Caki2 (cell line): ENCODE measurements at regions not wholly inside any gene's neighbourhood (a gene's known extent, or its start where the extent isn't known, plus 50 kb on each side); places are given as distances from the start of the nearest gene placed in this dataset.

Experiments used
- DNase-seq: peaks from one replicate; pipeline ENCODE4 v3.0.0-alpha.2; 2015; ENCODE audit warnings: low read depth
- in situ Hi-C: cut with HindIII; loops from 2 replicates; pipeline ENCODE4 v1.10.0; 2016; ENCODE audit warnings: low sequenced_read_pairs, low pct_unique_long_range_greater_than_20kb, mixed read lengths

DNA sequence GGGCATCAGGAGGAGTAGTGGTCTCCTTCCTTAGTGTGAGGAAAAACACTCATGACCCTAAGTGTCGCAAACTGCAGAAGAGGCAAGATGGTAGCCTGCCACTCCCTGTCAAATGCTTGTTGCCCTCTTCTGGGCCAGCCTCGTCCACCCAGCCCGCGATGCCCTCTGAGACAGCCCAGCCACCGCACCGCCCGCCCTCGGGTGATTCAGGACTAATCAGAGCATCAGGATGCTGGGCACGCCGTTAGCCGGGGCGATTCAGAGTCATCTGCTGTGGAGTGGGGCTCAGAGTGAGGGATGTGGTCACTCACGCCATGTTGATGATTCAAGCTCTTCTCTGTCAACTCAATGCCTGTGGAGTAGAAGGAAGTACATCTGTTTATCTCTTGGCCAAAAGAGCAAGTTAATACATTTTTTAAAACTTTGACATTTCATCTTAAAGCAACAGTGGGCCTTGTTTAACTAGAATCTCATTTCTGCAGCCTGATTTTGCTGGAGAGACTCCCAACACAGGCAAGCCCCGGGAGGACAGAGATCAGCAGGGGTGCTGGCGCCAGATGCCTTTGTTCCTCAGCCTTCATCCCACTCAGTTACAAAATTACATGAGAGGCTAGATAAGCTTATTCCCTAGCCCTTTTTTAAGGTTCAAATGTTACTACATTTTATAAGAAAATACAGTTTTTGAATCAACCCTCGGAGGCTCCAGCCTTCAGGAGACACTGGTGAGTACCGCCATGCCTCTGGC is 79.0 kb downstream of the TMEM18 start:
- DNase-seq, result peak; percentile 21
- in situ Hi-C loops, result no loop called here

DNA sequence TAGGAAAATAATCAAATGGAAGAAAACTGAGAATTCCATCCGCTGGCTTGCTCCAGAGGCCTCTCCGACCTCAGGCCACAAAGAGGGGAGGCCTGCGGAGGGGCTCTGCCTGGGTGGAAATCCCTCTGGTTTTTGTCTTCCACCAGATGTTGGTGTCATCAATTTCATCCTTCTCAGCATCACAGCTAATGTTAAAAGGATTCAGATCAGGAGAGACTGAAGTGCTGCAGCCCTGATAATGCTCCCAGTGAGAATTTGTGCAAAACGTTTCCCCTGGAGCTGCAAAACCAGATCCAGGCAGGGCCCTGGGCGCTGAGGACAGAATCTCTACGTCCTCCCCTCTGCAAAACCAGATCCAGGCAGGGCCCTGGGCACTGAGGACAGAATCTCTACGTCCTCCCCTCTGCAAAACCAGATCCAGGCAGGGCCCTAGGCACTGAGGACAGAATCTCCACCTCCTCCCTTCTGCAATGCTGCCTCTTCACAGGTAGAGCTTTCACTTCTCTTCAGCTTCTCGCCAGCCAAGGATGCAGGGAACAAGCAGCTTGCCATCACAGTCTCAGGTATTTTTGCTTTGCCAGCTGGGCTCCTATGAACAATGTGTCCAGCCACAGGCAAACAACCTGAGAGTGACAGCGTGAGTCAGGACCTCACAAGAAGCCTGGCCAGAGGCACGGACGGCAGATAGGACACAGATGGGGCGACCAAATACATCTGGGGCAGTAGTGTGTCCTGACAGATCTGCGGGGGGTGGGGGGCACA is 81.2 kb downstream of the TMEM18 start:
- no peak for DNase-seq
- in situ Hi-C loops, result no loop called here

DNA sequence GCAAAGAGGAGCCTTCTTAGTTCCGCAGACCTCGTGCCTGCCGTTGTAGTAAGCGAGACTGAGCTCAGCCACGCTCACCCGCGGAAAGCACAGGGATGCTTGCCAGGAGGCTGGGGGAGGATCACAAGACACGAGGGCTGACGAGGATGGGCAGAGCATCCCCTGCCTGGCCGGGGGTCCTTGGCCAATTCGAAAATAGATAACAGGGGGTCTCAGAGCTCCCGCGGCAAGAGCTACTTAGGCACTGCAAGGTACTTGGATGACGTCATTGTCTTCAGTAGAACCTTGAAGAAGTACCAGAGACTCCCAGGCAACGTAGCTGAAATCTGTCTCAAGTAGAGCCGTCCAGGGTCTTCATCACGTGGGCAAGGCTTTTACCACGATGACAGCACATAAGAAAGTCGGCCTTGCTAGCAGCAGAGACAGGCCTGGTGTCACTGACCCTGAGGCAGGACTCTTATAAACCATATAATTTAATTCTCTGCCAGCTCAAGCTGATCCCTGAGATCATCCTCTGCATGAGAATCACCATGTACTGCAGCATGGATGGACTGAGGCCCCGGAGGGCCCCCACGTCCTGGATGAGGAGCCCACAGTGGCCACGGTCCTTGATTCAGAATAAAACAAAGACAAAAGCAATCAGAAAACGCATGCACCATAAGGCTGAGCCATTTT is 81.9 kb downstream of the TMEM18 start:
- DNase-seq, result no peak
- in situ Hi-C loops, result no loop called here

DNA sequence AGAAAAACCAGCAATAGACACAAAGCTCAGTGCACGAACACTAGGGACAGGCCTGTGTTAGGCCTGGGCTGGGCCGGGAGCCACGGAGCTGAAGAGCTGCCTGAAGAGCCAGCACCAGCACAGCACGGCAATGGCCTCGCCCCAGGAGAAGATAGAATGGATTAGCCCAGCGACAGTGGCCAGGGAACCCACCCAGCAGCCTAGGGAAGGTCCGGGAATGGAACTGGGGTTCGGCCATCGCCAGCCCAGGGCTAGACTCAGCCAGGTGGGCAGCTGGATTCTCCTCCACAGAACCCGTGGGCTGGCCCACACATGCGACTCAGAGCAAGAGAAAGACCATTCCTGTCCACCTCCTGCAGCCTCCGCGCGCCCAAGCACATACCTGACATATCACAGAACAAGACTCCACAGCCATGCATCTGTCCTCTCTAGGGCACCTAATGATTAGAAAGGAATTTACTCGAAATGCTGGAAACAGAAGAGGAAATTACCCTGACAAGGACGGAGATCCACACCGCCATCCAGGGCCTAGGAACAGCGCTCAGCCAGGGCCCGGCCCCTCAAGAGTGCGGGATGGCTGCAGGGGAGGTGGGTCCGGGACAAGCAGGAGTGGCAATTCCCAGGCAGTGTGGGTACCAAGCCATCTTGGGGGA is 82.8 kb downstream of the TMEM18 start:
- no peak for DNase-seq
- in situ Hi-C loops, result no loop called here

DNA sequence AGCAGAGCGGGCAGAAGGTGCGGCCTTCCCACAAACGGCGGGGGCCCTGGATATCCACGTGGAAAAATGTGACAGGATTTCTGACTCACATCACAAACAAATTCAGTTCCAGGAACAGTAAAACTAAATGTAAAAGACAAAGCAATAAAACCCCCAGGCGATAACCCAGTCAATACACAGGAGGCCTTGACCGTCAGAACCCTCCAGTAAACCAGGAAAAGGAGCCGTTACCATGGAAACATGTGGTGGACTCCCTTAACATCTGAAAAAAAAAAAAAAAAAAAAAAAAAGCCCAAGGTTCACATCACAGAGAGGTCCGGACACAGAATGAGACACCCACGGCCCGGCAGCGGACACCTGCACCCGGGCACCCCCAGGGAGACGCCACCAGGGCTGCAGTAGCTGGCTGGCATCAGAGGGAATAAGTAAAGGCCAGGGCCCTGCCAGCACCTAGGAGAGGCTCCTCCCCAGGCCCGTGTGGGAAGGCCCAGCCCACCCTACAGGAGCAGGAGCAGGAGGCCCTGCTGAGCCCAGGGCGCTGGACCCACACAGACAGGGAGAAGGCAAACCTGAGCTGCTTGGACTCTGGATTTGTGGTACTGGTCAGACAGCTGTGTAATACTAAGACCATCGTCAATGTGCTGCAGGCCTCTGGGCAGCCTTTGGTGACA is 83.7 kb downstream of the TMEM18 start:
- DNase-seq, result no peak
- in situ Hi-C loops, result no loop called here

DNA sequence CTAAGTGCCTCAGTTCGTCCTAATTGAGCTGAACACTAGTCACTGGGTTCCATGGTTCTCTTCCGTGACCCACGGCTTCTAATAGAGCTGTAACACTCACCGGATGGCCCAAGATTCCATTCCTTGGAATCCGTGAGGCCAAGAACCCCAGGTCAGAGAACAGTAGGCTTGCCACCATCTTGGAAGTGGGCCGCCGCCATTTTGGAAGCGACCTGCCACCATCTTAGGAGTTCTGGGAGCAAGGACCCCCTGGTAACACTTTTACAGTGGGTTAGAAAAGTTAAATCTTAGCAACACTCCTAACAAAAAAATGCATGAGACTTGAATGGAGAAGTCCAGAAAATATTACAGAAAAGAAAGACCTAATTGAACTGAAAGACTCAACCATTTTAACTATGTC is 84.5 kb downstream of the TMEM18 start:
- in situ Hi-C loops, result no loop called here
- no peak for DNase-seq

DNA sequence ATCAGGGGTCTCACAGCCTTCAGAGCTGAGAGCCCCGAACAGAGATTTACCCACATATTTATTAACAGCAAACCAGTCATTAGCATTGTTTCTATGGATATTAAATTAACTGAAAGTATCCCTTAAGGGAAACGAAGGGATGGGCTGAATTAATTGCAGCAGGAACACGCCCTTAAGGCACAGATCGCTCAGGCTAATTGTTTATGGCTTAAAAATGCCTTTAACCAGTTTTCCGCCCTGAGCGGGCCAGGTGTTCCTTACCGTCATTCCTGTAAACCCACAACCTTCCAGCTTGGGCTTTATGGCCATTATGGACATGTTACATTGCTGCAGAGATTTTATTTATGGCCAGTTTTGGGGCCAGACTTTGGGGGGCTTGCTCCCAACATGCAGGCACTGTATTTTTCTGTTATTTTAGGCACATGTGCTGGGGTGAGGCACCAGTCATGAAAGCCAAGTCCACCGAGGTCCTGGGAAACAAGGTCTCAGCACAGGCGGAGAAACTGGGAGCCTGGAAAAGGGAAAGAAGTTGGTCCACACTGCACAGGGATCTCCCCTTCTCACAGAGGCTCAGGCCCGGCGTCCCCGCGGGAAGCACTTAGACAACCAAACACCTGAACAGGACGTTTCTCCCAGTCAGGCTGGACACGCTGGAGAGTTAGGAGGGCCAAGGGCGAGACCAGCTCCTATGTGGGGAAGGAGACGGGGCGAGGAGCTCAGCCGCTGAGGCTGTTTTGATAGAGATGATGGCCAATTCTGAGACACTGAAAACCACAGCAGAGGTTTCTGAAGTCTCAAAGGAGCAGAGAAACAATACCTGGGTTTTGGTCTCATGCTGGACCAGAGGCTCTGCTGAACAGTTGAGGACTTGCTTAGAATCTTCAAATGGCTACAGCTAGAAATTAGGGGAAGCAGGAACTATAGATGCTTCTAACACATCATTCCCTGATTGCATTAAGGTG is 86.7 kb downstream of the TMEM18 start:
- DNase-seq, result no peak
- in situ Hi-C loops, result no loop called here

DNA sequence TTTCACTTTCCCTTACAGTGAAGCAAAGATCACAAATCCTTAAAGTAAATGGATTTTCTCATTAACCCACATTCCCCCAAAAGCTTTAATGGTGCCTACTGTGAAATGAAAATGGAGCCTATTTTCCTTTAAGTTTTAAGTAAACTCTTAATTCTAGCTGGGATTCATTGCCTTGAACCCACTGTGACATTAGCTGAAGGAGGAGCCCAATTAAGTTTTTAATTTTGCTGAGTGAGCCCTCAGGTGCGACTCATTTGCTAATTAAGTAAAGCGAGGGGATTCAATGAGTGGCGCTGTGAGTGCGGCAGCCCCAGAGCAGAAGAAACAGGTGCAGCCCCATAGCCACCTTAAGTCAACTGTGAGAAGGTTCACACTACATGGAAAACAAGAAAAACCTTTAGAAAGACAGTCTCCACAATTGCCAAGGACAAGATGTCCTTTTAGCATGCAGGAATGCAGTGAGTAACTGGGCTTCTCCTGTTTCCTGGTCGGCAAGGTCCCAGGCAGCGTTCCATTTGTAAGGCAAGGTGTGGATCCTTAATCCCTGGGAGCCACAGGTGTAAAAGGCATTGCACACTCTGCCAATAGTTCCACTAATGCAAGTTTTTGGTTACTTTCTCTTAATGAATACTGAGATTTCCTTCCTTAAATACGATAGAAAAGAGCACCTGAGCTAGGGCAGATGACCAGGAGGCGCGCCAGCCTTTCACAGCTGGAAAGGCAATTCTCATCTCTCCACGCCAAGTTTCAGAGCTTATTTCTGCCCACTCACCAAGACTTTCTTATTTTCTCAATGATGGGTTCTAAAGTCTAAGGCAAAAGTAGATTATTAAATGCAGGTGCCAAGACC is 87.7 kb downstream of the TMEM18 start:
- in situ Hi-C loops, result no loop called here
- no peak for DNase-seq

DNA sequence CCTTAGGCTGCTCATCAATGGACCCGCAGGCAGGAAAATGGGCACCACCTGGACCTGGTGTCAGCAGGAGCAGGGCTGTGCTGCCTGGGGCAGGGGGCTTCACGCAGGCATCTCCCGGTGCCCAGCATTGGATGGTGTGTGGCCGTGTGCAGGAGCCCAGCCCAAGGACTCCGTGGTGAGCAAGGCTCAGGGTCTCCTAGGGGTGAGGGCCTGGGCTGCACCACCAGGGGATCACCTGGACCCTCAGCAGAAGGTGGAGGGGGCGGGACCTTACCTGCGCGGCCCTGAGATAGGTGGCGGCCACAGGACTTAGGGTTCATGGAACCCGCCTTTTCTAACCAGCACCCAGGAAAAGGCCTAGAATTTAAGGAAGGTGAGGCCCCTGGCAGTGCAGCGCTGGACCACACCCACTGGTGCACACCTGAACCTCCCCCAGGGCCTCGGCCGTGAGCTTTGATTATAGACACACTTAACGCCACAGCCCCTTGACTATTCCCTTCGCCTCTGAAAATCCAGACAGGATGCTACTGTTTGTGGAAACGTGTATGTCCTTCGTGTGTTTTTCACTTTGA is 89.0 kb downstream of the TMEM18 start:
- in situ Hi-C loops, result no loop called here

DNA sequence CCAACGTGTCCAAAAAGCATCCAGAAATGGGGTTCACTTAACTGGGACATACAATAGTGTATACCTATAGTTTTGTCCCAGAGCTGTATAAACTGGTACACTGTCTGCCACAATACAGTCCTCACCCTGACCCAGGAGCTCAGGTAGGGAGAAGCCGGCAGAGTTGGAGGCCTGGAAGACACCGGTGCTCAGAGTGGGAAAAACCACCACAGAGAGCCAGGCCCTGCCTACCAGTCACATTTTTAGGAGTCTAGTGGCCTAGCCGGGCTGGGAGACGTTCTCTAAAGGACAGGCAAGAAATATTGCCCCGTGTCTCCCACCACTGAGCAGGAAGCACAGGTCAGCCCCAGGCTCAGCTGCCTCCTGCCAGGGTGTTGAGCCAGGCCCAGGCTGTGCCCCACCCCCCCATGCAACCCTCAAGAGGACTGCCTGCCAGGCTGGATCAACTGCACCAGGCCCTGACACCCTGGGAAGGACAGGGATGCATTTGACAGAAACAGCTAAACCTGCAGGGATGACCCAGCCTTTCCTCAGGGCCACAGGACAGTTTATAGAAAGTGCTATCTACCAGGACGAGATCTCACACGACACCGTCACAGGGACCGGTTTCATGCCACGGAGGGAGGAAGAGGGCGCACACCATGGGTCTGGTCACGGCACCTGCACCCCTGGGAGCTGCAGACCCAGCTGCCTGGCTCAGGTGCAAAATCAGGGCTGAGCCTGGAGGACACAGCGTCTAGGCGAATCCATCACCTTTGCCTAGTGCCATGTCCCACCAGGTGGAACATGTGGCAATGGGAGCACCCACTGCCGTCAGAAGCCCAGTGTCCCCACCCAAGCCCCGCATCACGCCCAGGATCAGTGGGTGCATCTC is 89.9 kb downstream of the TMEM18 start:
- in situ Hi-C loops, result no loop called here
- DNase-seq, result no peak

More for the DNA sequence above, 89.0 kb downstream of the TMEM18 start:
- DNase-seq, result no peak

DNA sequence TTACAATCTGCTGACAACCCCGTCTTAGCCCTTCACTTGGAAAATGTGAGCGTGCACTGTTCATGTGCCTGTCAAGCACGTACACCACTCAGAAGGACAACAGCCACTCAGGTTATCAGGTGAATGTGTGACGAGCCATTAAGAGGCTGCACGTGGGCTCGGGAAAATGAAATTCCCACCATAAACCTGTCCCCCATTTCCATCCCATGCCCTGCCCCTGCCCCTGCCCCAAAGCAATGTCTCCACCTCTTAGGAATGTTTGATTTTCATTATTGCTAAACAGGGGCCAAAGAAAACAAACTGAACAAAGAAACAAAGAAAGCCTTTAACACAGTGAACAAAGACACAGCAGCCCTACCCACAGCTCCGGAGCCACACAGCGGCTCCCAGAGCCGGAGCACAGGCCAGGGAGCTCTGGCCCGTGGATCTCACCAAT is 90.5 kb downstream of the TMEM18 start:
- in situ Hi-C loops, result no loop called here
- no peak for DNase-seq

DNA sequence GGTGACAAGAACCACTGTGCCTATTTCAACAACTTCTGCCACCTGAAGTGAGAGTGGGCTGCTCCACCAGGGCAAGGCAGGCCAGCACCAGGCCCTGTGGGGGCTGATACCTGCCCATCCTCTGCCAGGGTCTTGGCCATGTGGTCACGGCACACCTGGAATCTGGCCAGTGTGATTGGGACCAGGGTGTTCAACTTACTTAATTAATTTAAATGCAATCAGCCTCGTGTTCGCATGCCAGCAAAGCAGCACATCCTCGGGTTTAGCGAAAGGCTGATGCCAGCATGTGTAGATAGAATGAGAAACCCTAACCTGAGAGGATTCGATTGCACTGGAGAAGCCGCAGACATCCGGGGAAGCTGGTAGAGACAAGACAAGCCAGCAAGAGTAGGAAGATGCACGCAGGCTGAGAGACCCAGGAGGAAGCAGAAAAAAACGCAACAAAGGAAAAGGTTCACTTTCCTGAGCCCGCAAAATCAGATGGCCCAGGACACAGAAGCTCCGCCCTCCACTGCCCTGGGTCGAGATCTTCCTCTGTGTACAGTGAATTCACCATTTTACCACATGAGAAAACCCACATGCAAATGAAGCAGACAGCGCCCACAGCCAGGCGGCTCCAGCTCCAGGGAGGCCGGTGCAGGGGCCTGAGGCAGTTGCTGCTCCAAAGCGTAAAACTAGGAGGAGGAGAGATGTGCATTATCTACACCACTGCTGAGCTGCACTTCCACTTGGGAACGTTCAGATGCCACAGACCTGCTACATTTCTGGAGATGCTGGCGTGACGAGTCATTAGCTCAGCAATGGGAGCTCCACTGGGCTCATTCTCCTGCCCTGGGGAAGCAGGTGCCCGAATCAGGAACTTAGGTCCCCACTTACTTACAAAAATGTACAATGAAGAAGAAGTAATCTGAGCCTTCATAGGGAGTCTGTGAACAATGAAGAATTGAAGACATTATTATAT is 92.1 kb downstream of the TMEM18 start:
- in situ Hi-C loops, result no loop called here
- no peak for DNase-seq

DNA sequence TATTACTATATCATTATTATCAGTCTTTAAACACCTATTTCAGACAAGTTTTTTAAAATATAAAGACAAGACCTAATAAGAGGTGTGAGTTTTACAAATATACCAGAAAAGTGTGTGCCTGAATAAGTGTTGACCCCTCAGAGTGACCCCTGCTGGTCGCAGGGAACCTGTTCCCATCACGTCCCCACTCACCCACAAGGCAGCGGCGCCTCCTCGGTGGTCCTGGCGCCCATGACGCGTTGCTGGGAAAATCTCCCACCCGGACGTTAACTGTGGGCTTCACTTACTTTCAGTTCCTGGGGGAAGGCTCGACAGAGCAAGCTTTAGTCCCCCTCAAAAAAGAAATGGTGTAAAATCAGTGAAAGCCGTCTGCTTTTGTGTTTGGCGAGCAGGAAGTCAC is 93.5 kb downstream of the TMEM18 start:
- DNase-seq, result no peak
- in situ Hi-C loops, result no loop called here

DNA sequence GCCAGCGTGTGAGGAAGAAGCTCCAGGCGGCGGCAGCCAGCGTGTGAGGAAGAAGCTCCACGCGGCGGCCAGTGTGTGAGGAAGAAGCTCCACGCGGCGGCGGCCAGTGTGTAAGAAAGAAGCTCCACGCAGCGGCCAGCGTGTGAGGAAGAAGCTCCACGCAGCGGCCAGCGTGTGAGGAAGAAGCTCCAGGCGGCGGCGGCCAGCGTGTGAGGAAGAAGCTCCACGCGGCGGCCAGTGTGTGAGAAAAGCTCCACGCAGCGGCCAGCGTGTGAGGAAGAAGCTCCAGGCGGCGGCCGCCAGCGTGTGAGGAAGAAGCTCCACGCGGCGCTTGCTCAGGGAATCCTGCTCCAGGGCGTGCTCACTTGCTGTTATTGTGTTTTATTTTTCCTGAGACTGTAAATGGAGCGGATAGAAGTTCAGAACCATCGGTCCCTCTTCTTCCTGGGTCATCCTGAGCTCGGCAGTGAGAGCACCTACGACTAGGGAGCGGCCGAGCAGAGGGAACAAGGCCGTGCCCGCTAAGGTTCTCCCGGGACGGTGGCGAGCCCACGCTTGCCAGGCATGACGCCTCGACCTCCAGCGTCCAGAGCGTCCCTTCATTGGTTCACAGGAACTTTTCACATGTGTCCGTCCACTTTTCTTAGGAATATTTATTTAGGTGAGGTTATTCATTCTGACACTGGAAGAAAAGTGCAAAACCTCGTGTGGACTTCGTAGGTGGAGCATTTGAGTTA is 94.2 kb downstream of the TMEM18 start:
- DNase-seq, result no peak
- in situ Hi-C loops, result no loop called here
